Breast epithelium (tissue), 3 donors: ENCODE measurements at regions not wholly inside any gene's neighbourhood (a gene's known extent, or its start where the extent isn't known, plus 50 kb on each side); places are given as distances from the start of the nearest gene placed in this dataset.

Source experiments
- CTCF ChIP-seq, 3 donors: fragments of 450-650 bp; IDR thresholded peaks; one replicate each; pipeline ENCODE4 v1.5.1; 2016 to 2017; ENCODE audit warnings: antibody characterized with exemption in 3 of 3, mild to moderate bottlenecking in 3 of 3, moderate library complexity in 3 of 3
- POLR2A ChIP-seq: fragments of 450-650 bp; IDR thresholded peaks from one replicate; pipeline ENCODE4 v1.6.1; 2016; ENCODE audit warnings: antibody characterized with exemption, mild to moderate bottlenecking, moderate library complexity
- POLR2AphosphoS5 ChIP-seq, 3 donors: sonication (generic); formaldehyde crosslinking; IDR thresholded peaks; one replicate each; pipeline ENCODE4 v1.6.1; 2017; ENCODE audit warnings: antibody characterized with exemption in 3 of 3

- no peak for TF ChIP-seq CTCF (IDR thresholded peaks at IDR 0.05)
- no peak for TF ChIP-seq POLR2A
- no peak for TF ChIP-seq POLR2AphosphoS5 (IDR thresholded peaks at IDR 0.05)
These were observed 406.3 kb downstream of the RPL10L start for GRCh38 chr14:46245276-46245675.
